GM18511 (cell line): ENCODE measurements at regions not wholly inside any gene's neighbourhood (a gene's known extent, or its start where the extent isn't known, plus 50 kb on each side); places are given as distances from the start of the nearest gene placed in this dataset.
A peak's percentile ranks its signal among the peaks of the same experiment; 100 is the strongest.

Experiments
- ATAC-seq: cut with Tn5 transposase; IDR thresholded peaks from one replicate; pipeline ENCODE4 v1.9.1; 2021; ENCODE audit warnings: mild to moderate bottlenecking, moderate library complexity; ENCODE audit not compliant: unreplicated experiment

GRCh38 chr11:95692526-95693260 is 96.9 kb downstream of the FAM76B start:
- peak; percentile 45 for ATAC-seq

DNA sequence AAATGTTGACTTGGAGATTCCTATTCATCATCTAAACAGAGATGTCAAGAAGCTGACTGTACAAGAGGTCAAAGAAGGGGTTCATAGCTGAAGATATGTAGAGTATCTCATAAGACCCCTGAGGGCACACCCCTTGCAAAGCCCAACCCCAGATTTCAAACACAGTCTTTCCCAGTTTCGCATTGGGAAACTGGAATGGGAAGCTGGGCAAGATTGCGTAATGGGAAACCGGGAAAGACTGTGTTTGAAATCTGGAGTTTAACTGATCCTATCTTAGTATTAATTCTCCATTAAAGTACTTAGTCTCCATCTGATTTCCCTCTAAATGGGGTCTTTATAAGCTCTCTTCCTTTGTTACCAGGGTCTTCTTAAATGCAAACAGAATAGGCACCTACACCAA is 99.5 kb downstream of the FAM76B start:
- no peak for ATAC-seq

- peak; percentile 50 for ATAC-seq
These were observed 100.9 kb downstream of the FAM76B start for GRCh38 chr11:95688501-95689222.

GRCh38 chr11:95688015-95688414 is 101.6 kb downstream of the FAM76B start:
- no peak for ATAC-seq

DNA sequence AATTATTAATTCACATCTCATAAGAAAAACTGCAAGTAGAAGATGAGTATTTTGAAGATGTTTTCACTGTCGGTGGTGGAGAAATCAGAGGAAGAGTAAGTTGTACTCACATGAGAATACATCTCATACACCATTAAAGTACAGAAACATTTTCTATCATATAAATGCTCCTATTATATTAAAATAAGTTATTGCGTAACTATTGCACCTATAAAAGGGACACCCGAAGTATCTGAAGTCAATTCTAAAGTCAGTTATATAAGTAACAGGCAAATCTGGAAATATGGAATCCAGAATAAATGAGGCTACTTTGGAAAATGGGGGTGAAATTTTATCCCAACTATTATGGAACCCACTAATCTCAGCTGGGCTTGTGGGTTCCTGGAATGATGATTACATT is 103.3 kb downstream of the FAM76B start:
- ATAC-seq = no peak

DNA sequence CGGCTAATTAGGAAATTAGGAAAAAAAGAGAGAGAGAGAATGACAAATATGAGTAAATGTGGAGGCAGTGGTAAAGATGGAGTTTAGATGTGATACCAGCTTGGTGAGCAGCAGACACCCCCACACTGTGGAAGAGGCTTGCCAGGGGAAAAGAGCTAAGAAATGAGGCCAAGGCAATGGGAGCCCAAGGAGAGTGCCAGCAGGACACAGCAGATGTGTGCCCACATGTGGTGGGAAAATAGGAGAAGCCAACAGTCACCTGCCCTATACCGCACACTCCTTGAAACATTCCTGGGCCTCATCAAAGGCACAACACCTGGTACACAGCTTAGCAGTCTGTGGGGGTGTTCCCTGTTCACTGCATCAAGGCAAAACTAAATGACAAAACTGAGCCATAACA is 104.9 kb downstream of the FAM76B start:
- no peak for ATAC-seq

DNA sequence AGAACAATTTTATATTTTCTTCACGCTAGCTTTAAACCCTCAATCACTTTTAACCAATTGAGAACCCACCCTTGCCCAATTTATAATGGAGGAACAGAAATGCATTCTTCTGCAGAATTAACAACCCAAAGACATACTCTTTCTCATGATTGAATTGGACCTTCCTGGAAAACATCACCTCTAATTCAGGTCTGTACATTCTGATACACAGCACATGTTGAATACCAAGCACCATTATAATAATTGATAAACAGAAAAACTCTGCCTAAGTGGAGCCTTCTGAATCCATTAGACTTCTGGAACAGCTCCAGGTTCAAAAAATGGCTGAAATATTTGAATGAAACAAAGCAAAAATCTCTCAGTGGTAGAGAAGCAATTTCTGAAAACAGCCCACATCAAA is 105.4 kb downstream of the FAM76B start:
- ATAC-seq = no peak

DNA sequence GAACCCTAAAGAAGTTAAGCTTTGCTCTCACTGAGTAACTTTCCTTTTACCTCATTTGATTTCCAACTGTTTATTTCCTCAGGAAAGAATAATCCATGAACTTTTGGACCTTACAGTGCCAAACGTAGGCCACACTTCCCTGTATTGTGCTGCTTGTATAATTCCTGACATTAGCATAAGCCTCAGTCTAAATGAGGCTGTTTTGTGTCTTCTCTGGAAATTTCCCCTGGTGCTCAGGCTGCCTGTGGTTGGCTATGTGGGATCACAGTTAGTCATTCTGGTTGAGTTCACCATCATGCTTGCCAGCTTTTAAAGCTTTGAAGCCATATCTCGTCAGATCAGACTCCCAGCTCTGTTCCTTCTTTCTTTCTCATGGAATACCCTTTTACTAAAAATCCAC is 107.0 kb downstream of the FAM76B start:
- no peak for ATAC-seq

- ATAC-seq = peak; percentile 77
These were observed 109.2 kb downstream of the FAM76B start for GRCh38 chr11:95680169-95680929.

- ATAC-seq = no peak
These were observed 110.6 kb downstream of the FAM76B start for GRCh38 chr11:95678988-95679387.

DNA sequence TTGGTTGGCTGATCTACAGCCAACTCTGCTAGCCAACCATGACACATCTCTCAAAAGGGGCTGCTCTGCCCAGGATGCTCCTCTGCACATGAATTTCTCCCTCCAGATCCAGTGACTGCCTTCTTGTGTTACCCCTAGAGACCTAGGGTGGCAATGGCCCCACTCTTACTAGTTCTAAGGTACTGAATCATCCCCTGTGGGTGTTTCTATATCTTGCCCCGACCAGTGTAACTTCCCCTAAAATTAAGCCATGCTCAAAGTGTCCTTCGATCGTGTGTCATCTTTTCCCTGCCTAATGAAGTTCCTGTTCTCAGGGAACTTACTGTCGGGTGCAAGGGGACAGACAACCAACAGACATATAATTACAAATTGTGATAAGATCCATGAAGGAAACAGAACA is 113.3 kb downstream of the FAM76B start:
- no peak for ATAC-seq

DNA sequence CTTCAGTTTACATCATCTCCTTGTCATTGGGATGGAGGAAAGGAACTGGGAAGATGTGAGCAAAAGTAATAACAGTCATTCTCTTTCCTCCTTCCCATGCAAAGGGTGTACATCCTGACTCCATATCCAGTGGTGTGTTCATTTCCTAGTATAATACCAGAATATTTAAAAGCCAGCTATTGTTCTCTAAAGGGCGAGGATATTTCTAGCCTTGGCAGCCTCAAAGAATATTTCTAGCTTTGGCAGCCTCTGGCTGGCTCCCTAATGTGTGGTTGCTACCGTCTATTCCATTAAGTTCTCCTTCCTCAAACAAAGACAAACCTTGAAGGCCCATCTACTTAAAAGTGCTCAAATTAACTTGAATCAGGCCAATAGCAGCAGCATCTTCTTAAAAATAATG is 114.0 kb downstream of the FAM76B start:
- ATAC-seq = no peak

- ATAC-seq = no peak
These were observed 114.8 kb downstream of the FAM76B start for GRCh38 chr11:95674657-95675358.

DNA sequence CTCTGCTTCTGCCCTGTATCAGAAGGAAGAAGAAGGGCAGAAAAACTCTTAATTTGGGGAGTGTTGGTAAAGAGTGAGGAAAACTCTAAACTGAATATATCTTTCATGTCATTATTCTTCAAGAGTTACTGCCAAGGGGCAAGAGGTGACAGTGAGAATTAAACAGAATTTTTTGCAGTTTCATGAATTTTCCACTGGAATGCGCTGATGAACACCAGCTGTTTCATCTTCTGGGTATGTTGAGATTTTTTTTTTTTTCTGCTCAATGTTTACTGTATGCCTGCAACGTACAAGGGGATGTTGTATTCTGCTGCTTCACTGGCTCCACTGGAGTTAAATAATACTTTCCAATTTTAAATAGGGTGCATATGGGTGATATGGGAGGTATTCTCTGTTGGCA is 117.8 kb downstream of the FAM76B start:
- no peak for ATAC-seq

- no peak for ATAC-seq
These were observed 121.5 kb downstream of the FAM76B start for GRCh38 chr11:95668131-95668530.

- no peak for ATAC-seq
These were observed 128.4 kb downstream of the FAM76B start for GRCh38 chr11:95661162-95661561.

- no peak for ATAC-seq
These were observed 129.5 kb downstream of the FAM76B start for GRCh38 chr11:95660038-95660437.

DNA sequence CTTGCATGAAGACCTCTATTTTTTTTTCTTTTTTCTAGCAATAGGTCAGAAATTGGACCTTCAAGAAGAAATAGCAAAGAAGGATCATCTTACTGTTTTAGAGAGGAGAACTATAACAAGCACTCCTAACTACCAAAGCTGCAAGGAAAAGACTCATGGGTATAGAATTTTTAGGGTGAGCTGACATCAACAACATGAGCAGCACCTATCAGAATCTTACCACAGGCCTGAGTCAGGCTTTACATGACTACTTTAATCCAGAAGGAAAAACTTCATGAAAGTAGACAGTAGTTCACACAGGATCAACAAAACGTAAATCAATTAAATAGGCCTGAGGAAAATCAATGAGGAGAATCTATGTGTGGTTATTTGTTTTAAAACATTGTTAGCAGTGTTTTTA is 130.5 kb downstream of the FAM76B start:
- no peak for ATAC-seq

DNA sequence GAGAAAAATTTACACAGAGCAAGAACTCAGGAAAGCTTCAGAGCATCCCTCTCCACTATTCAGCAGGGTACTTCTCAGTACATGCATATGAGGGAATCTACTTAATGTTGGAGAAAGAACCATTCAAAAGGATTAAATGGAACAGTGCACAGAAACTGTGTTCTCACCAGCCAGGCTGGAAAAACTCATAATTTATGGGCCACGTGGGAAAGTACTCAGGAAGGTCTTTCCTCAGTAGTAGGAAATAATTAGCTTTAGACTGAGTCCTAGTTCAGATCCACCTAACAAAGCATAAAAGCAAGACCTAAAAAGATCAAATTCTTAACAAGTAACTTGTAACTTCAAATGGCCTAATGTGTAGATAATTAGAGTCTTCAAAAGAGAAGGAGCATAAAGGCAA is 134.0 kb downstream of the FAM76B start:
- ATAC-seq = no peak

GRCh38 chr11:95653680-95654079 is 135.9 kb downstream of the FAM76B start:
- no peak for ATAC-seq

DNA sequence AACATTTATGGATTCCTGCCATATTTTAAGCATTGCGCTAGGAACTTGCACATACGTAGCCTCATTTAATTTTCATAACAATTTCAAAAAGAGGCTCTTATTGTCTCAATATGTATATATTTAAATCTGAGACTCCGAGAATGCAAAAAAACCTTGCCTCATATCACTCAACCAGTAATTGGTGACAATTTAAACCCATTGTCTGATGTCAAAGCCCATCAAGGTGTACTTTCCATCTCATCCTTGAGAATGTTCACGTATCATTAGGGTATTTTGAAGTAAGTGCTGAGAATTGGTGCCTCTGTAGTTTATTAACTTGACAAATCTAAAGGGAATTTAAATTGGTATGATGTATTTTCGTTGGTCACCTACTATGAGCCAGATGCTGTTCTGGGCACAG is 136.5 kb downstream of the FAM76B start:
- ATAC-seq = no peak
